Bronchial epithelial cell (primary cell): ENCODE measurements at regions not wholly inside any gene's neighbourhood (a gene's known extent, or its start where the extent isn't known, plus 50 kb on each side); places are given as distances from the start of the nearest gene placed in this dataset.

Experiments
- DNase-seq: peaks from one replicate; pipeline ENCODE4 v3.0.0-alpha.2; 2010; ENCODE audit warnings: low read depth
- FAIRE-seq: peaks from 2 replicates; lab custom pipeline; 2011; peaks lifted over from hg19 to GRCh38; lab: Jason Lieb, UNC
- H3K27me3 ChIP-seq: 2 replicates; pipeline ENCODE4 v1.5.1; 2011; ENCODE audit warnings: low read length; ENCODE audit not compliant: control insufficient read depth, insufficient read depth
- H3K36me3 ChIP-seq: 2 replicates; pipeline ENCODE4 v1.5.1; 2011; ENCODE audit warnings: low read length; ENCODE audit not compliant: control insufficient read depth, insufficient read depth
- H3K4me3 ChIP-seq: 2 replicates; pipeline ENCODE4 v1.5.1; 2011; ENCODE audit warnings: mild to moderate bottlenecking, low read depth, low read length, control low read depth
- CTCF ChIP-seq: IDR thresholded peaks from 2 replicates; pipeline ENCODE4 v1.5.1; 2011; ENCODE audit warnings: mild to moderate bottlenecking, moderate library complexity, low read length, control low read depth, inconsistent platforms; ENCODE audit not compliant: insufficient read depth, severe bottlenecking

- Histone ChIP-seq H3K36me3 (no peaks in the 10 kb centered on the region), H3K4me3 (no peak overlapping the region), H3K27me3 (no peaks in the 10 kb centered on the region)
- DNase-seq (no peak), FAIRE-seq (no peak)
- TF ChIP-seq CTCF: no peak
Observed at GRCh38 chrX:46072372-46072771, 472.8 kb downstream of the ZNF674 start.

- no peak for TF ChIP-seq CTCF
- no peaks in the 10 kb centered on the region for H3K36me3 ChIP-seq
- no peak overlapping the region for H3K4me3 ChIP-seq
- DNase-seq (no peak), FAIRE-seq (no peak)
- H3K27me3 ChIP-seq: no peaks in the 10 kb centered on the region
Observed at GRCh38 chrX:46070421-46070820, 474.8 kb downstream of the ZNF674 start.

DNA sequence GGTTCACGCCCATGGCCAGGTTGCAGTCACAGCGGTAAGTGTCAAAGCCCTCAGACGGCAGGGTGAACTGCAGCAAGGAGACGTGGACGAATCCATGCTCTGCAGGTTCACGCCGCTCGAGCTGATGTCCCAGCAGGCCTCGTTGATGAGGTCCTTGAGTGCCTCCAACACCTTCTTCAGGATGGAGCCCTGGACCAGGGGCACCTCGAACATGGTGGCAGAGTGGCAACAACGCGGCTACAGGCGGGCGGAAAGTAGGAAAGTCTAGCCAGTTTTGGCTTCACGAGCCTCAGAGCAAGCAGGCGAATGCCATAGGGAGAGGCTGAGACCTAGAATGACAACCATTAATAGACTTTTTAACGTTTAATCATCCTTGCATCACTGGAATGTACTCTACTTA, 485.9 kb downstream of the ZNF674 start:
- Histone ChIP-seq H3K4me3 (no peak overlapping the region), H3K36me3 (no peaks in the 10 kb centered on the region), H3K27me3 (no peaks in the 10 kb centered on the region)
- TF ChIP-seq CTCF: no peak
- DNase-seq (no peak), FAIRE-seq (no peak)

DNA sequence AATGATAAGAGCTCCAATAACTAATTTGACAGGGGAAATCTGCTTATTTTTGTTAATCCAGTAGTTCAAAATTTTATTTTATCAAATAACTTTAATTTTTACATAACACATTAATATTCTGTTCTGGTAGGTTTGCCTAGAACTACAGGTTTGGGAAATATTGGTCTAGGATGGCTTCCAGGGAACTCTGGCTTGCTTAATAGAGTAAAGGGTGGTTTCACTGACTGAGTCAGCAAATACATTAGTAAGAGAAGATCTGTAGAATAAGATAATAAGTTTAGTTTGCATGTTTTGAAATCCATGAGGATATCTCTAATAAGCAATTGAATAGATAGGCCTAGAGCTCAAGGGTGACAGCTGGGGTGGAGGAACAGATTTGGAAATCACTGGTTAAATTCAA, 500.7 kb downstream of the ZNF674 start:
- no peak for FAIRE-seq
- Histone ChIP-seq H3K27me3 (no peaks in the 10 kb centered on the region), H3K4me3 (no peak overlapping the region), H3K36me3 (no peaks in the 10 kb centered on the region)
- no peak for TF ChIP-seq CTCF
- peak; percentile 18 for DNase-seq

DNA sequence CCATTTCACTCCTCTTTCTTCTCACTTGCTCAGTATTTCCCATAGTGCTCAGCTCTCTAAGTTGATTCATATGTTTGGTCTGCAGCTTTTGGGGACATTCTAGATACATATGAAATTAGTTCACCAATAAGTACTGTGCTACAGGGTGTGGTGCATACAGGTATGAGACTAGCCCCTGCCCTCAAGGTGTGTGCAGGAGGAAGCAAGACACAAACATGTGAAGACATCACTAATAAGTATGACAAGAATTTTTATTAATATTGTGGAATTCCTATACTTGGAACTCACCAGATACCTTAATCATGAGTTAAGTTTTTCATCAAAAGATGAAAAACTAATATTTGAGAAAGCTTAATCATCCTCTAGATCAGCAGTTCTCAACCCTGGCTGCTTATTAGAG, 505.2 kb downstream of the ZNF674 start:
- DNase-seq (peak; percentile 53), FAIRE-seq (no peak)
- Histone ChIP-seq H3K27me3 (no peaks in the 10 kb centered on the region), H3K36me3 (no peaks in the 10 kb centered on the region), H3K4me3 (no peak overlapping the region)
- TF ChIP-seq CTCF: no peak

DNA sequence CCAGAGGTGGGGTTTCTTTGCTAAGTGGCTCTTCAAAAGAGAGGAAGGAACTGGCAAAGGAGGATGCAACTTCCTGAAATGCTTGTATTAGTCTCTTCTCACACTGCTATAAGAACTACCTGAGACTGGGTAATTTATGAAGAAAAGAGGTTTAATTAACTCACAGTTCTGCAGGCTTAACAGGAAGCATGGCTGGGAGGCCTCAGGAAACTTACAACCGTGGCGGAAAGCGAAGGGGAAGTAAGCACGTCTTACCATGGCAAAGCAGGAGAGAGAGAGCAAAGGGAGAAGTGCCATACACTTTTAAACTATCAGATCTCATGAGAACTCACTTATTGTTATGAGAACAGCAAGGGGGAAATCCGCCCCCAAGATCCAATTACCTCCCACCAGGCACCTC, 505.7 kb downstream of the ZNF674 start:
- DNase-seq: no peak

More for the DNA sequence above, 505.7 kb downstream of the ZNF674 start:
- Histone ChIP-seq H3K36me3 (no peaks in the 10 kb centered on the region), H3K4me3 (no peak overlapping the region), H3K27me3 (no peaks in the 10 kb centered on the region)
- FAIRE-seq: no peak
- TF ChIP-seq CTCF: no peak
